KOPT-K1 (cell line): ENCODE measurements at regions not wholly inside any gene's neighbourhood (a gene's known extent, or its start where the extent isn't known, plus 50 kb on each side); places are given as distances from the start of the nearest gene placed in this dataset.
"Not testable (repeated sequence)": the region's sequence is repeated elsewhere in the genome, so short reads cannot be mapped to it uniquely, and the experiment has no call there.

Experiments used
- H3K27ac ChIP-seq: fragments of 200-600 bp; sonication (generic); 2 replicates; pipeline ENCODE4 v1.5.1; 2016; ENCODE audit warnings: antibody characterized with exemption, mild to moderate bottlenecking, low read depth, low read length; ENCODE audit not compliant: poor library complexity, severe bottlenecking
- H3K36me3 ChIP-seq: fragments of 200-600 bp; sonication (generic); 2 replicates; pipeline ENCODE4 v1.5.1; 2017; ENCODE audit warnings: antibody characterized with exemption, mild to moderate bottlenecking, low read length, moderate library complexity; ENCODE audit not compliant: insufficient read depth
- H3K9me3 ChIP-seq: fragments of 200-600 bp; sonication (generic); 2 replicates; pipeline ENCODE4 v1.5.1; 2017; ENCODE audit warnings: antibody characterized with exemption, low read length, mild to moderate bottlenecking; ENCODE audit not compliant: insufficient read depth, poor library complexity, severe bottlenecking

DNA sequence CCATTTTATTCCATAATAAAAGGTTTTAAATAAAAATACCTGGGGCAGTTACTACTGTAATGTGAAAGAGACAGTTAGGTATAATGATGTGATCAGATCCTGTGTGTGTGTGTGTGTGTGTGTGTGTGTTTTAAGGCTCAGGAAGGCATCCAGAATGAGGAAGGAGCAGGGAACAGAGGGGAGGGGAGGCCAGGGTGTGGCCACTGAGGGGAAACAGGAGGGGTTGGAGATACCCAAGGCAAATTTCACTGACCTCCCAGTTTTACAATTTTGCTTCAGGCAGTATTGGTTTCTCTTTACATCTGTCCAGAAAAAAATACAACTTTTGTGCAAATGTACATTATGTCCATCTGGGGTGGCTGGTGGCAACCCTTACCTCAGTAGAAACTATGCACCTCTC lies 163.5 kb upstream of the FBXO11 start:
- Histone ChIP-seq H3K36me3 (no peaks in the 10 kb centered on the region), H3K27ac (no peak overlapping the region), H3K9me3 (no peaks in the 10 kb centered on the region)

DNA sequence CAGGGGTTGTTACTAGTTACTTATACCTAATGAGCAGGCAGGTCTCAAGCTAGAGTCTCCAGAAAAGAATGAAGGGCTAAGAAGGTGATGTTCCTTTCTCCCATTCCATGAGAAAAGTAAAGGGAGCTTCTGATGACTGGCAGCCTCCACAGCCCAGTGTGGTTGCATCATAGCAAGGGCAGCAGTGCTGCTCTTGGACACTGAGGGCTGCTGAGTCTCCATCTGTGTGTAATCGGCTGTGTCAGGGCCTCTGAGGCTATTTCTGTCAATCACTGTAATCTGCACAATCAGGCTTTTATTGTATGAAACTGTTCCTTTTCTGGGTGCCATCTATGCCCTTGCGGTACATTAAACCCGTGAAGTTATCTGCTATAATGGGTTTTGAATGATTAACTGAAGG lies 164.1 kb upstream of the FBXO11 start:
- H3K9me3 ChIP-seq, result no peaks in the 10 kb centered on the region
- no peaks in the 10 kb centered on the region for H3K36me3 ChIP-seq
- no peak overlapping the region for H3K27ac ChIP-seq

DNA sequence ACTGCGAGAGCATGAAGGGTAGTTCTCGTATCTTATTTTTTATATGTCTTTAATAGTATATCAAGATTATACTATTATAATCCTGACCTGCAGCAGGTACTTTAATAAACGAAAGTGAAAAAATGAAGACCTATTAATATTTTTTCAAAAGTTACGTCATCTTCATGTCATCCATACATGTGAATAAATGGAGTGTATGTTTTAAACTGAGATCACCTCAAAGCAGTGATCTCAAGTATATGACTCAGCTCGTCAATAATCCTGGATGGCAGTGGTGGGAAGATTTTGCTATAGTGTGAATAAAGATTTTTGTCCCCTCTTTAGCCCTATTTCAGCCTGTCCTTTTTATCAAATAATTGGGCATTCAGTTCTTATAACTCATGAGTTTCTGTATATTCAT lies 166.3 kb upstream of the FBXO11 start:
- Histone ChIP-seq H3K27ac (no peak overlapping the region), H3K9me3 (no peaks in the 10 kb centered on the region), H3K36me3 (no peaks in the 10 kb centered on the region)

DNA sequence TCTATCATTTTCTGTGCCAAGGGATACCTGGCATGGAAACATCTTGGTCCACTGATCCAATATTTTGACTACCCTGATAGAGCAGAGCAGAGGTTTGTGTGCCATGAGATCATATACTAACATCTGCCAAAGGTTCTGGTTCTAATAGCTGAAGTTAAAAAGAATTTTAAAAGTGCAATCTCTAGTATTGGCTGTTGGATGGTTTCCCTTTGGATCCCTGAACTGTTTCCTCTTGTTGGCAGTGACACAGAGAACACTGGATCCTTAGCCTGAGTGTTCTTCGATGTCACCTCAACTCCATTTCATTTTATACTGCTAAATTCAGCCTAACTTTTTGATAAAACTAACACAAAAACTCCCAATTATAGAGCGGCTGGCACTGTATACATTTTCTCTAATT lies 169.3 kb upstream of the FBXO11 start:
- H3K9me3 ChIP-seq, result no peaks in the 10 kb centered on the region
- H3K27ac ChIP-seq, result no peak overlapping the region
- no peaks in the 10 kb centered on the region for H3K36me3 ChIP-seq

DNA sequence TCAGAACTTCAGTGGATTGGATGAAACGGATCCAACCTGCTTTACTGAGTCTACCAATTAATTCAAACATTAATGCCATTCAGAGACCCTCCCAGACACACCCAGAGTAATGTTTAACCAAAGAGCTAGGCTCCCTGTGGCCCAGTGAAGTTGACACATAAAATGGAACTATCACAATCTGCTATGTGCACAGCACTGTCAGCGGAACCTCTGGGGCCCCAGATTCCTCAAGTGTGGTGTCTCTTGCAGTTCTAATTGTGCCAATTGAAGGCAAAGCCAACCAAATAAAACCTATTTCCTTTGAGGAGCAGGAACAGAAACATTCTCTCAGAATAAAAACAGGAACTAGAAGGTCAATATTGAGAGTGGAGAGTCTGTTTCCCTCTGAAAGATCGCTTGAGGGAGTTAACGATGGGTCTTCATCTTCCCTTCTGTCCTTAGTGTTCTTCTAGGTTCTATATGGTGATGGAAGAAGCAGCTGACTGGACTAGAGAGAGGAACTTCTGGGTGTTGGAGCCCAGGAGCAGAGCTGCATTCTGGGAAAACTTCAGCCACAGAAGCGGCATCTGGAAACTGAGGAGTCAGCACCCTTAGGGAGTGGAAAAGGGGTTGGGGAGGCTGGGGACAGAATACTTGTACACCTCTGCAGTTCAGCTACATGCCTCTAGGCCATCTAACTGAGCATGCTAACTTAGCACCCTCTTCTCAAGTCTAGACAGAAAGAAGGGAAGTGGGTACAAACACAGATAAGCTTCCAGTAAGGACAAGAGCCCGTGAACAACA lies 174.4 kb upstream of the FBXO11 start:
- no peak overlapping the region for H3K27ac ChIP-seq

DNA sequence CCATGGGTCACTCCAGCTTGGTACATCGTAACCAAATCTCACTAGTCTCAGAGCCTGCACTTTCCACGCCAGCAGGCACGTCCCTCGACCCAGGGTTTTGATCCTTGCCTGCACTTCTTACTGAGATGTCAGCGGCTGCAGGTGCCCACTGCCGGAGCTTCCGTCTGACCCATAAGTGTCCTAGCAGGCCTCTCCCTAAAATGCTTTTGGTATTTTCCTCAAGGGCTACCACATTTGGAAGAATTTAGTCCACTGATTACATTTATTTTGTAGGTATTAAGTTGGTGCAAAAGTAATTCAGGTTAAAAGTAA lies 175.0 kb upstream of the FBXO11 start:
- H3K9me3 ChIP-seq, result peaks cover 9% of the 10 kb centered on the region
- no peak overlapping the region for H3K27ac ChIP-seq
- H3K36me3 ChIP-seq, result no peaks in the 10 kb centered on the region

More for the DNA sequence above, 174.4 kb upstream of the FBXO11 start:
- H3K36me3 ChIP-seq, result no peaks in the 10 kb centered on the region
- peaks cover 4% of the 10 kb centered on the region for H3K9me3 ChIP-seq

DNA sequence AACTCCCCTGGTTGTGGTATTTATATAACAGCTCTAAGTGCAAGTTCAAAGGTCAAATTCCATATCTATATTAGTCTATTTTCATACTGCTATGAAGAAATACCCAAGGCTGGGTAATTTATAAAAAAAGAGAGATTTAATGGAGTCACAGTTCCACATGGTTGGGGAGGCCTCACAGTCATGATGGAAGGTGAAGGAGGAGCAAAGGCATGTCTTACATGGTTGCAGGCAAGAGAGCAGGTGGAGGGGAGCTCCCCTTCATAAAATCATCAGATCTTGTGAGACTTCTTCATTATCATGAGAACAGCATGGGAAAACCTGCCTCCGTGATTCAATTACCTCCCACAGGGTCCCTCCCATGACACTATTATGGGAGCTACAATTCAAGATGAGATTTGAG lies 179.6 kb upstream of the FBXO11 start:
- peaks cover 9% of the 10 kb centered on the region for H3K9me3 ChIP-seq
- H3K27ac ChIP-seq, result no peak overlapping the region
- no peaks in the 10 kb centered on the region for H3K36me3 ChIP-seq

DNA sequence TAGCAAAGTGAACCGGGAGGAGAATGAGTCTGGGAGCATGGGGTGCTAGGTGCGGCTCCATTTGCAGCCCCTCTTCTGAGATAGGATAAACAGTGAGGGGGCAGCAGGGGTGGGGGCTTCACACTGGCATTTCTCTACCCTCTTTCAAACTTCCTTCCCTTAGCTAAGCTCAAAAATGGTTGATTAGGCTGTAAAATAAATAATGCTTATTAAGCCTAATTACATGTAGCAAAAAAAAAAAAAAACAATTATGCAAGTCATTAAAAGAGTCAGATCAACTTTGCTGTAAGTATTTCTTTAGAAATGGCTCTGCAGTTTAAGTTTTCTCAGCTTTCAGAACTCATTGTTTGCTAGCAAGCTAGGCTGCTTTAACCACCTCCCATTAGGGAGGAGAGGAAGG lies 182.7 kb upstream of the FBXO11 start:
- Histone ChIP-seq H3K36me3 (no peaks in the 10 kb centered on the region), H3K27ac (no peak overlapping the region), H3K9me3 (peaks cover 9% of the 10 kb centered on the region)

DNA sequence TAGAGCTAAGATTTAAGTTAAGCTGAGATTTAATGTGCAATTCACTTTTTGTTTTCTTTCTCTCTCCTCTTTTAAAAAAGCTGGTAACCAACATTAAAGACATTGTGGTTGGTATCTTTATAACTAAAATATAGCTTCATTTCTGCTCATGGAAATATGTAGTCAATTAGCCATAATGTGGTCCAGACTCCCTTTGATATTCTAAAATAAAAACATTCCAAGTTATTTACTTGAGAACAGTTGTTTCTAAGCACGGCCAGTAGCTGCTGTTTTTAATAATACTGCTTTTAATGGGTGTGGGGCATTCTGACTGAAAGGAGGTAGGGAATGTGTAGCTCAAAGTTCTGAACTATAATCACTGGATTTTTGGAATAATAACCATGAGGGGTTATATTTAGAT lies 183.3 kb upstream of the FBXO11 start:
- Histone ChIP-seq H3K36me3 (no peaks in the 10 kb centered on the region), H3K9me3 (peaks cover 9% of the 10 kb centered on the region), H3K27ac (no peak overlapping the region)

DNA sequence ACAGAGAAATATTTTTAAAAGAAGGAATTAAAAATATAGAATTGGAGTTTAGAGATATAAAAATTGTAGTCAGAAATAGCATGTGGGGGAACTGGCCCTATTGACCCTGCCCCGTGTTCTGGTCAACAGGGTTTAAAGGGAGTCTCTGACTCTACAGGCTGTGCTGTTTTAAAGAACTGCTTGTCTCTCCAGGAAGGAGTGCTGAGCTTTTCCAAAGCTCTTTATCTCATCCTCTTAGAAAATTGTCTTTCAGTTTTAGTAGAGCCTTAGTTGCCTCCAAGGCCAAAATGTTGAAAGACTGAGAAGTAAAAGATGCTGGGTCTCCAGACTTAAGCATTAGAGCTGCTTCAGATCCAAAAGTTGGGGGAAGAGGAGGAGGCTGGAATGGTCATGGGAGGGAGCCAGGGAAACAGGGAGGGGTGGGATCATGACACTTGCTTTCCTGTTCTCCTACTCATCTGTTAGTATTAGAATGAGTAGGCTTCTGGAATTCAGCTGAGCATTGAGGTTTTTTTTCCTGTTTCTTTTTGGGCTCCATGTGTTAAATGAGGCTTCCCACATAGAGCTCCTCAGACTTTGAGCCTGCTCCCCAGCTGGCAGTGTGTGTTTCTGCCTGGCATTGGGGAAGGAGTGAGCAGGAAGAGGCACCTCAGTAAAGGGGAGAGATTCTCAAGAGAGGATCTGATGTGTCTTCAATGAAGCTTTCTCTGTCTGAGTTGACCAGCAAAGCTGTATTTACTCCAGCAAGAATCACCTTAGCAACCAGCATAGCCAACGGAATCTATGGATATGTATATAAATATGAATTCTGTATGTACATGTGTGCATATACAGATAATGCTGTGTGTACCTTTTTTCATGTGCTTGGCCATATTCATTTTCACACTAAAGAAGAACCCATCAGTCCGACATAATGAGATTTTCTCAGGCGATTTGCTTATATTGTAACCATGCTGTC lies 186.8 kb upstream of the FBXO11 start:
- H3K27ac ChIP-seq, result no peak overlapping the region
- H3K9me3 ChIP-seq, result no peaks in the 10 kb centered on the region
- no peaks in the 10 kb centered on the region for H3K36me3 ChIP-seq

DNA sequence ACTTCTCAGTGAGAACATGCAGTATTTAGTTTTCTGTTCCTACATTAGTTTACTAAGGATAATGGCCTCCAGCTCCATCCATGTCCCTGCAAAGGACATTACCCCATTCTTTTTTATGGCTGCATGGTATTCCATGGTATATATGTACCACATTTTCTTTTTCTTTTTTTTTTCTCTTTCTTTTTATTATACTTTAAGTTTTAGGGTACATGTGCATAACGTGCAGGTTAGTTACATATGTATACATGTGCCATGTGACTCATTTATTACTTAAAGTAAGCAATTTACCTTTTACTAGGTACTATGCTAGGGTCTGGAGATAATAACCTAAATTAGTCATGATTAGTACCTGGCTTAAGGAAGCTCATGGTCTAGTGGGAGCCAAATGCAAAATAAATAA lies 190.5 kb upstream of the FBXO11 start:
- not testable (repeated sequence) for H3K36me3 ChIP-seq, H3K27ac ChIP-seq, H3K9me3 ChIP-seq

DNA sequence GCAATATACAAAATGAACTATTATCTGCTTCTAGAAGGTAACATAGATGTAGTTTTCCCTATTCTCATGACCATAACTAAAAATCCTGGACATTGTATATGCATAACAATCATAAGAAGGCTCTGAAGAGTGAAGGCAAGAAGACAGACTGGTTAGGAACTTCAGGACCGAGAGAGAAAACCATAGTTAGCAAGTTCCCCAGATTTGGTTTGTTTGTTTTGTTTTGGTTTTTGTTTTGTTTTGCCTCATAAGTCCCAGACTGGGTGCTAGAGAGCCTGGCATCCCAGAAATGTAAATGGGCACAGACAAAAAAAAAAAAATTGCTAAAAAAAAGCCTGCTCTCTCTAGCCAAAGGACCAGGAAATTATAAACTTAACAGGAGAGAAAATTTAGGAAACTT lies 192.2 kb upstream of the FBXO11 start:
- Histone ChIP-seq H3K9me3 (no peaks in the 10 kb centered on the region), H3K27ac (no peak overlapping the region)

DNA sequence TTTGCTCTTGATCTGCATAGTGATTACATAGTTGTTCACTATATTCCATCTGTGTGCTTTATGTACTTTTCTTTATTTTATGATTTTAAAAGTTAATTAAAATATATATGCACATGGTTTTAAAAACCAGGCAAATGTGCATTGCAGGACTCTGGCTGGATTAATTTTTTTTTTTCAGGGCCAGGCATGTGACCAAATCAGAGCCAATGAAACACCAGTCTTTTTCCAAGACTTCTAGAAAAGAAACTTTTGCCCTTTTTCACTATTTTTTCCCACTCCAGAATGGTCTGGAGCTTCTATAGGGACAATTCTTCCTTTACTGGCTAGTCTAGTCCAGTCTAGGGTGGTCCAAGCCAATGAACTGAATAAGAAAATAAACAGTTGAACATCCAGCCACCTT lies 198.1 kb upstream of the FBXO11 start:
- H3K9me3 ChIP-seq, result no peaks in the 10 kb centered on the region
- no peaks in the 10 kb centered on the region for H3K36me3 ChIP-seq
- no peak overlapping the region for H3K27ac ChIP-seq

More for the DNA sequence above, 192.2 kb upstream of the FBXO11 start:
- no peaks in the 10 kb centered on the region for H3K36me3 ChIP-seq

DNA sequence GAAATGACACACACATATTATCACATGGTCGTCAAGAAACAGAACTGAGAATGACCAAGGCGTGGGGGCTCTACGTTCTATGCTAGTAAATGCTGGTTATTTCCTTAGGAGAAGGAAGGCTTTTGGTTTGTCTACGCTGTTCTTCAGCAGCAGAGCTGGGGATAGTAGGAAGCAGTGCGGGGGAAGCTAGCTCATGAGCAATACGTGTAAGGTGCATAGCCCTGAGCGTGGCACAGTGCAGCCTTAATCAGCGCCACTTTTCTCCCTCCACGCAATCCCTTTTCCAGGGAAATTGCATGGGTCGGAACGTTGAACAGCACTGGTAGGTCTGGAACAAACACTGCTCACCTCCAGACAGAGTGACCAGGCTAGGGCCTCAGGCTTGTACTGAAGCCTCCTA lies 199.6 kb upstream of the FBXO11 start:
- H3K36me3 ChIP-seq, result no peaks in the 10 kb centered on the region
- H3K27ac ChIP-seq, result no peak overlapping the region
- H3K9me3 ChIP-seq, result no peaks in the 10 kb centered on the region

DNA sequence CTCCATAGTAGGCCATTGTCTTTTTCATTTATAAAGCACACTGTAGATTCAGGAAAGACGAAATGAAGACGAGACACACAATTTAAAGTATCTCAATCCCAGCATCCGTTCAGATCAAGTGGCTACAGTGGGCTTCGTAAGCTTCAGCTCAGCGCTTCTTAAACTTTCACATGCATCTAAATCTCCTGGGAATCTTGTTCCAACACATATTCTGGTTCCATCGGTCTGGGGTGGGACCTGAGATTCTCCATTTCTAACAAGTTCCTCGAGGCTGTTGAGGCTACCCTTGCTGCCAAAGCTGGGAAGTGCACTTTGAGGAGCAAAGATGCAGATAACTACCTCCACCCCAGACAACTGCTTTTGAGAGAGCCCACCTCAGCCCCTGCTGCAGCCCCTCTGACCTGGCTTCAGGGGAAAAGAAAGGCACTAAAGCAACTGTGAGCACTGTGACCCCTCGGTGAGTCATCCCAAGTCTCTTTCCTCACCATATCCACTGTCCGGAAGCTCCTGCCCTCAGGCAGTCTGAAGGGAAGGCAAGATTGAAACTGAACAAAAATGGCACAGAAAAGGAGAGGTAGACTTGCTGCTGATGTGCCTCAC lies 201.1 kb upstream of the FBXO11 start:
- H3K27ac ChIP-seq, result no peak overlapping the region
- no peaks in the 10 kb centered on the region for H3K9me3 ChIP-seq
- H3K36me3 ChIP-seq, result no peaks in the 10 kb centered on the region
